GM23248 (cell line): ENCODE measurements at regions not wholly inside any gene's neighbourhood (a gene's known extent, or its start where the extent isn't known, plus 50 kb on each side); places are given as distances from the start of the nearest gene placed in this dataset.
A peak's percentile ranks its signal among the peaks of the same experiment; 100 is the strongest.

Experiments used
- DNase-seq: peaks from one replicate; pipeline ENCODE4 v3.0.0-alpha.2; 2015
- H2AFZ ChIP-seq: fragments of 200-600 bp; sonication (generic); 2 replicates; pipeline ENCODE4 v1.6.1; 2016; ENCODE audit warnings: antibody characterized with exemption
- H3F3A ChIP-seq: fragments of 200-600 bp; sonication (generic); 2 replicates; pipeline ENCODE4 v1.6.1; 2016; ENCODE audit warnings: mild to moderate bottlenecking, antibody characterized with exemption, mixed run types; ENCODE audit not compliant: insufficient read depth
- H3K27ac ChIP-seq: fragments of 200-600 bp; sonication (generic); 2 replicates; pipeline ENCODE4 v1.5.1; 2016; ENCODE audit warnings: mild to moderate bottlenecking
- H3K27me3 ChIP-seq: fragments of 200-600 bp; sonication (generic); replicated peaks from 2 replicates; pipeline ENCODE4 v1.6.1; 2016; ENCODE audit warnings: mild to moderate bottlenecking; ENCODE audit not compliant: insufficient read depth
- H3K36me3 ChIP-seq: fragments of 200-600 bp; sonication (generic); 2 replicates; pipeline ENCODE4 v1.6.1; 2016; ENCODE audit warnings: low read depth, mild to moderate bottlenecking
- H3K4me1 ChIP-seq: fragments of 200-600 bp; sonication (generic); 2 replicates; pipeline ENCODE4 v1.6.1; 2016; ENCODE audit warnings: mild to moderate bottlenecking; ENCODE audit not compliant: insufficient read depth
- H3K4me2 ChIP-seq: fragments of 200-600 bp; sonication (generic); one replicate; pipeline ENCODE4 v1.6.1; 2016; ENCODE audit warnings: mild to moderate bottlenecking; ENCODE audit not compliant: unreplicated experiment
- H3K4me3 ChIP-seq: fragments of 200-600 bp; sonication (generic); 2 replicates; pipeline ENCODE4 v1.5.1; 2016; ENCODE audit warnings: mild to moderate bottlenecking
- H3K79me2 ChIP-seq: fragments of 200-600 bp; sonication (generic); 2 replicates; pipeline ENCODE4 v1.6.1; 2016; ENCODE audit warnings: mild to moderate bottlenecking; ENCODE audit not compliant: insufficient read depth
- H3K9ac ChIP-seq: fragments of 200-600 bp; sonication (generic); 2 replicates; pipeline ENCODE4 v1.6.1; 2016; ENCODE audit warnings: mild to moderate bottlenecking
- H3K9me2 ChIP-seq: fragments of 200-600 bp; sonication (generic); 2 replicates; pipeline ENCODE4 v1.6.1; 2016; ENCODE audit warnings: mixed run types, mild to moderate bottlenecking, moderate library complexity; ENCODE audit not compliant: insufficient read depth
- H3K9me3 ChIP-seq: fragments of 200-600 bp; sonication (generic); one replicate; pipeline ENCODE4 v1.6.1; 2017; ENCODE audit warnings: low read depth
- H4K20me1 ChIP-seq: fragments of 200-600 bp; sonication (generic); 2 replicates; pipeline ENCODE4 v1.6.0; 2016; ENCODE audit not compliant: insufficient read depth
- EZH2 ChIP-seq: fragments of 200-600 bp; sonication (generic); IDR thresholded peaks from 2 replicates; pipeline ENCODE4 v1.6.1; 2018; ENCODE audit warnings: antibody characterized with exemption, mild to moderate bottlenecking; ENCODE audit not compliant: insufficient read depth, poor library complexity, severe bottlenecking
- EZH2phosphoT487 ChIP-seq: fragments of 200-600 bp; sonication (generic); IDR thresholded peaks from 2 replicates; pipeline ENCODE4 v1.6.1; 2018; ENCODE audit warnings: antibody characterized with exemption, moderate library complexity, mild to moderate bottlenecking, low read depth; ENCODE audit not compliant: insufficient read depth
- WGBS, 2 experiments: methylation state at CpG; one replicate each; pipeline ENCODE4 v1.1.6; 2015 to 2017; ENCODE audit warnings: low lambda C conversion rate in 2 of 2, low coverage in 1 of 2; ENCODE audit errors: missing lambda C conversion rate in 2 of 2; 5-methylcytosine and 5-hydroxymethylcytosine counted together
- in situ Hi-C: fragments of 300-500 bp; cut with MboI; formaldehyde crosslinking; loops from 2 replicates; pipeline ENCODE4 v1.15.0; 2020

GRCh38 chr16:73599870-73600269, 551.9 kb upstream of the ZFHX3 start:
- H3F3A ChIP-seq = no peaks in the 10 kb centered on the region
- H2AFZ ChIP-seq = no peak overlapping the region
- no peak overlapping the region for H3K4me2 ChIP-seq
- no peak for DNase-seq
- 17 to 20% methylated on average over 2 of the region's 2 CpGs for WGBS, 2 experiments
- H3K36me3 ChIP-seq = no peaks in the 10 kb centered on the region
- H3K27me3 ChIP-seq = no peaks in the 10 kb centered on the region
- no peaks in the 10 kb centered on the region for H4K20me1 ChIP-seq
- no peak for TF ChIP-seq EZH2
- no peak for TF ChIP-seq EZH2phosphoT487
- H3K4me3 ChIP-seq = no peak overlapping the region
- in situ Hi-C loops = no loop called here
- no peaks in the 10 kb centered on the region for H3K9me2 ChIP-seq
- no peak overlapping the region for H3K9ac ChIP-seq
- no peaks in the 10 kb centered on the region for H3K79me2 ChIP-seq
- no peak overlapping the region for H3K27ac ChIP-seq
- no peaks in the 10 kb centered on the region for H3K9me3 ChIP-seq
- H3K4me1 ChIP-seq = no peaks in the 10 kb centered on the region

- in situ Hi-C loops = no loop called here
- WGBS, 2 experiments = 0 to 7% methylated on average over 2 of the region's 2 CpGs
- no peaks in the 10 kb centered on the region for H3K27me3 ChIP-seq
- no peak overlapping the region for H3K4me3 ChIP-seq
- H3K9me2 ChIP-seq = no peaks in the 10 kb centered on the region
- H2AFZ ChIP-seq = no peak overlapping the region
- H3F3A ChIP-seq = no peaks in the 10 kb centered on the region
- H3K4me2 ChIP-seq = no peak overlapping the region
- H3K27ac ChIP-seq = no peak overlapping the region
- H3K9me3 ChIP-seq = no peaks in the 10 kb centered on the region
- H4K20me1 ChIP-seq = no peaks in the 10 kb centered on the region
- H3K4me1 ChIP-seq = no peaks in the 10 kb centered on the region
- no peaks in the 10 kb centered on the region for H3K79me2 ChIP-seq
- no peak for DNase-seq
- TF ChIP-seq EZH2phosphoT487 (no peak), EZH2 (no peak)
- H3K36me3 ChIP-seq = no peaks in the 10 kb centered on the region
- H3K9ac ChIP-seq = no peak overlapping the region
Measured at GRCh38 chr16:73599351-73599750, 551.4 kb upstream of the ZFHX3 start.

- TF ChIP-seq EZH2phosphoT487 (no peak), EZH2 (no peak)
- H3K9ac ChIP-seq = no peak overlapping the region
- H2AFZ ChIP-seq = no peak overlapping the region
- H3F3A ChIP-seq = no peaks in the 10 kb centered on the region
- in situ Hi-C loops = no loop called here
- H3K9me2 ChIP-seq = no peaks in the 10 kb centered on the region
- H3K36me3 ChIP-seq = no peaks in the 10 kb centered on the region
- H3K4me3 ChIP-seq = no peak overlapping the region
- H3K4me2 ChIP-seq = no peak overlapping the region
- no peak for DNase-seq
- no peaks in the 10 kb centered on the region for H3K79me2 ChIP-seq
- WGBS, 2 experiments = 3 to 12% methylated on average over 1 of the region's 1 CpG
- H3K4me1 ChIP-seq = no peaks in the 10 kb centered on the region
- H3K9me3 ChIP-seq = no peaks in the 10 kb centered on the region
- no peaks in the 10 kb centered on the region; the same call in 1 of the 2 replicates for H4K20me1 ChIP-seq
- H3K27ac ChIP-seq = no peak overlapping the region
- H3K27me3 ChIP-seq = no peaks in the 10 kb centered on the region
Measured at GRCh38 chr16:73584157-73584556, 536.2 kb upstream of the ZFHX3 start.

- in situ Hi-C loops = no loop called here
- H3K27me3 ChIP-seq = peaks cover 3% of the 10 kb centered on the region
- 32 to 44% methylated on average over 8 of the region's 8 CpGs for WGBS, 2 experiments
- H3K4me1 ChIP-seq = no peaks in the 10 kb centered on the region
- H4K20me1 ChIP-seq = no peaks in the 10 kb centered on the region
- H3K27ac ChIP-seq = no peak overlapping the region
- no peaks in the 10 kb centered on the region for H3K36me3 ChIP-seq
- no peaks in the 10 kb centered on the region for H3F3A ChIP-seq
- H2AFZ ChIP-seq = no peak overlapping the region
- no peaks in the 10 kb centered on the region for H3K9me2 ChIP-seq
- H3K9me3 ChIP-seq = no peaks in the 10 kb centered on the region
- no peak overlapping the region for H3K4me3 ChIP-seq
- no peak overlapping the region for H3K4me2 ChIP-seq
- no peak overlapping the region for H3K9ac ChIP-seq
- peak; percentile 9 for DNase-seq
- H3K79me2 ChIP-seq = no peaks in the 10 kb centered on the region
- no peak for TF ChIP-seq EZH2phosphoT487
- TF ChIP-seq EZH2 = no peak
Measured at GRCh38 chr16:73572135-73572828, 524.4 kb upstream of the ZFHX3 start.
